HG02884 (cell line): ENCODE measurements at regions not wholly inside any gene's neighbourhood (a gene's known extent, or its start where the extent isn't known, plus 50 kb on each side); places are given as distances from the start of the nearest gene placed in this dataset.
"Not testable (repeated sequence)": the region's sequence is repeated elsewhere in the genome, so short reads cannot be mapped to it uniquely, and the experiment has no call there.

ENCODE experiments used
- ATAC-seq: cut with Tn5 transposase; IDR thresholded peaks from one replicate; pipeline ENCODE4 v1.9.1; 2021; ENCODE audit warnings: mild to moderate bottlenecking, moderate library complexity; ENCODE audit not compliant: unreplicated experiment

- no peak for ATAC-seq
Observed at GRCh38 chr13:87452281-87452680, 218.9 kb upstream of the SLITRK5 start.

- no peak for ATAC-seq
Observed at GRCh38 chr13:87453244-87453643, 217.9 kb upstream of the SLITRK5 start.

- no peak for ATAC-seq
Observed at GRCh38 chr13:87459419-87459818, 211.8 kb upstream of the SLITRK5 start.

DNA sequence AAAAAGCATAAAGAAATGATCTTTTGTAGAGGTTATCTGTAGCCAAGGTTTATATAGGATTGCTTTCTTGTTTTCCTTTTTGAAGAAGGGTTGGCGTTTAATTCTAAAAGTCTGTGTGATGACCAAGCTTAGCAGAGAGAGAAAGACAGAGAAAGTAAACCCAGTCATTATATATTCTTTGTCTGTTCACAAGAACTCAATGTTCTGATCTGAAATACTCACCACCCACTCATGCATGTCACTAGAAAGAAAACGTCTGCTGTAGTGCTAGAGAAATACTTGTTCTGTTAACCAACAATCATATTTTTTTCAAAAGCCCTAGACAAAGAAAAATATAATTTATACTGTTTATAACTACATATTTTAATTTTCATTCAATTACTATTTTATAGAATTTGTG lies 173.7 kb upstream of the SLITRK5 start:
- ATAC-seq: no peak

- ATAC-seq: no peak
Observed at GRCh38 chr13:87498681-87499080, 172.5 kb upstream of the SLITRK5 start.

GRCh38 chr13:87524775-87525174 lies 146.4 kb upstream of the SLITRK5 start:
- no peak for ATAC-seq

GRCh38 chr13:87533776-87534175 lies 137.4 kb upstream of the SLITRK5 start:
- no peak for ATAC-seq

- ATAC-seq: no peak
Observed at GRCh38 chr13:87535911-87536310, 135.3 kb upstream of the SLITRK5 start.

- ATAC-seq: no peak
Observed at GRCh38 chr13:87536499-87536898, 134.7 kb upstream of the SLITRK5 start.

DNA sequence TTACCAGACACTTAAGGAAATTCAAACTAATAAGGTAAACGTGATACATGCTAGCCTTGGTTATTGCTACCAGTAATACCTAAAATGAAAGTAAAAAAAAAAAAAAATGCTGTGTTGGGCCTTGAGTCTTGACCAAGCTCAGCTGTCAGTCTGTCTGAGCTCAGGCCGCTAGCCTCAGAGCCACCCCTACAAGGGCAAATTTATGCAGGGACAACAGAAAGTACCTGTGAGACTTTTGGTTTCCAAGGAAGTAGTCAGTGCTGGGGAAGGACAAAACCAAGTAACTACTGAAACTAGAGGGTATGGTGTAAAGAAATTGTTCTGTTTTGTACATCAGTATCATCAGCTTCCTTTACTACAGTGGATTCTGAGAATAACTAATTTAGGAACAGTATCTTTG lies 134.3 kb upstream of the SLITRK5 start:
- no peak for ATAC-seq

GRCh38 chr13:87537951-87538350 lies 133.2 kb upstream of the SLITRK5 start:
- ATAC-seq: no peak

DNA sequence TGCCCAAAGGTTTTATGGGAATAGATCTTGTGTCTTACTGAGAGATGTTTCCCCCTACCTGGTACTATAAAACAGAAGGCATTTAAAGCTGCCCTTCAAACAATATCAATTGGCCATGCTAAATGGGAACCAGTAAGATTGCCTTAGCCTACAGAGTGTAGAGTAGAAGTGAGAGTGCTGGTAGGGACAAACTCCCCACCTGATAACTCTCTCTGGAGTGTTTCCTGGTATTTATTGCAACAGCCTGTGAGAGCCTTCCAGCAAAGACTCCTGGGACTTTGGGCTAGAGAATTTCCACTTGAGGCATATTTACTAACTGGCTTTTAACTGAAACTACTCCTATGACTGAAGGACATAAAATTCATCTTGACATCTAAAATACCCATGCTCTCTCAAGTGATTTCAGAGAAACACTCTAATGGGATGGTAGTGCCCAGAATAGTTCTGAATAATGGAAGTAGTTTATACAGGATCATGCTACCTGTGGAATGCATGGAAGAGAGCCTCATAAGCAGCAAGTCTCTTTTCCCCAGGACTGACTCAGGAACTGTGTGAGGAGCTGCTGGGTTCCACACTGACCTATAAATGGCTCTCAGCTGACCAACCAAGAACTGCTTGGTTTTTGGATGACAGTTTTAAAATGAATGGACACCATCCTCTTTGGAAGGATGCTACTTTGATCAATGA lies 132.7 kb upstream of the SLITRK5 start:
- no peak for ATAC-seq

DNA sequence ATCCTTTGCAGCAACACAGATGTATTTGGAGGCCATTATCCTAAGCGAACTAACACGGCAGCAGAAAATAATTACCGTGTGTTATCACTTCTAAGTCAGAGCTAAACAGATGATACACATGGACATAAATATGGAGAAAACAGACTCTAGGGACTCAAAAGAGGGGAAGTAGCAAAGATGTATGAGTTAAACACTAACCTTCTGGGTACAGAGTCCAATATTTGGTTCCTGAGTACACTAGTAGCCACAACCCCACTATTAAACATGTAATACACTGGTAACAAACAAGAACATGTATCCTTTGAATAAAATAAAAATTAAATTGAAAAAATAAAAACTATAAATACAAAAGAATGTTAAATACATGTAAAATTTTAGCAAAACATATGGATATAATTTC lies 118.0 kb upstream of the SLITRK5 start:
- no peak for ATAC-seq

GRCh38 chr13:87554045-87554444 lies 117.1 kb upstream of the SLITRK5 start:
- no peak for ATAC-seq

GRCh38 chr13:87557788-87558187 lies 113.4 kb upstream of the SLITRK5 start:
- ATAC-seq: no peak

DNA sequence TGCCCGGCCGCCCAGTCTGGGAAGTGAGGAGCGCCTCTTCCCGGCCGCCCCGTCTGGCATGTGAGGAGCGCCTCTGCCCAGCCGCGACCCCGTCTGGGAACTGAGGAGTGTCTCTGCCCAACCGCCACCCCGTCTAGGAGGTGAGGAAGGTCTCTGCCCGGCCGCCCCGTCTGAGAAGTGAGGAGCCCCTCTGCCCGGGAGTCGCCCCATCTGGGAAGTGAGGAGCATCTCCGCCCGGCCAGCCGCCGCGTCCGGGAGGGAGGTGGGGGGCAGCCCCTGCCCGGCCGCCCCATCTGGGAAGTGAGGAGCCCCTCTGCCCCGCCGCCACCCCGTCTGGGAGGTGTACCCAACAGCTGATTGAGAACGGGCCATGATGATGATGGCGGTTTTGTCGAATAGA lies 109.6 kb upstream of the SLITRK5 start:
- not testable (repeated sequence) for ATAC-seq

DNA sequence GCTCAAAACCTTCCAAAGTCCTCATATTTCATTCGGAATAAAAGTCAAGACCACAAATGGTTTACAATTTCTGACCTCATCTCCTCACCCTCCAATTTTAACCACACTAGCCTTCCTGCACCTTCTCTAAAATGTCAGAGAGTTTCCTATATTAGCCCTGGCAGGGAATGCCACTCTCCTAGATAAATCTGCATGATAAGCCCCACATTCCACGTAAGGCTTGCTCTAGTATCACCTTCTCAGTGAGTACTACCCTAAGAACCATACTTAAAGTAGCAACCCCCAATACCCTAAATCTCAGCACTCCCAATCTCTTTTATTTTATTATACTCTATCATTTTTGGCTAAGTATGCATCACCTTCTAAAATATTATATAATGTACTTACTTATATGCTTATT lies 100.5 kb upstream of the SLITRK5 start:
- ATAC-seq: no peak

GRCh38 chr13:87582399-87582798 lies 88.8 kb upstream of the SLITRK5 start:
- ATAC-seq: no peak

GRCh38 chr13:87590518-87590917 lies 80.7 kb upstream of the SLITRK5 start:
- ATAC-seq: no peak

- not testable (repeated sequence) for ATAC-seq
Observed at GRCh38 chr13:87604437-87604836, 66.7 kb upstream of the SLITRK5 start.

DNA sequence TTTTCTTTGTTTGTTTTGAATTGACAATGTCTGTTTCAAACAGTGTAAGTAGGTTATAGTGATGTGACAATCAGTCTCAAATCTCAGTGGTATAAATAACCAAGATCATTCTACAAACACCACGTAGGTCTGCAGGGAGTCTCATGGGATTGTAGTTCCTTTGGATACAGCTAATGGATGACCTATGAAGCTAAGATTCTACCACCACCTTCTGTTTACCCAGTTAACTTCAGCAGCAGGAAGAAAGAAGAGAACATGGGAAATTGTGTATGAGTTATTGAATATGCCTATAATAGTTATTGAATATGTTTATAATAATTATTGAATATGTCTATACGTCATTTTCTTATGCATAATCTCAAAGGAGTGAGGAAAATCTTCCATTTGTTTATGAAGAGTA lies 63.9 kb upstream of the SLITRK5 start:
- no peak for ATAC-seq

- ATAC-seq: no peak
Observed at GRCh38 chr13:87614276-87614675, 56.9 kb upstream of the SLITRK5 start.
